Liver (tissue), 8 donors: ENCODE measurements at regions not wholly inside any gene's neighbourhood (a gene's known extent, or its start where the extent isn't known, plus 50 kb on each side); places are given as distances from the start of the nearest gene placed in this dataset.

ENCODE experiments used
- DNase-seq: peaks from one replicate; pipeline ENCODE4 v3.0.0-alpha.2; 2017; ENCODE audit warnings: low spot score
- H3K27ac ChIP-seq, 2 donors: one replicate each; pipeline ENCODE4 v1.7.0; 2013; ENCODE audit warnings: inconsistent platforms in 2 of 2, low read length in 2 of 2, control low read depth in 1 of 2, low read depth in 1 of 2, mild to moderate bottlenecking in 1 of 2
- H3K27me3 ChIP-seq, 4 donors: one replicate each; pipeline versions ENCODE4 v1.6.1 to v1.7.0; 2013; ENCODE audit warnings: low read length in 3 of 4, inconsistent platforms in 1 of 4, mild to moderate bottlenecking in 1 of 4, moderate library complexity in 1 of 4; ENCODE audit not compliant: control insufficient read depth in 4 of 4, insufficient read depth in 4 of 4
- H3K36me3 ChIP-seq, 4 donors: one replicate each; pipeline versions ENCODE4 v1.6.1 to v1.7.0; 2013; ENCODE audit warnings: low read length in 3 of 4, mild to moderate bottlenecking in 3 of 4, low read depth in 1 of 4, moderate library complexity in 1 of 4; ENCODE audit not compliant: control insufficient read depth in 4 of 4, insufficient read depth in 3 of 4
- H3K4me1 ChIP-seq, 4 donors: one replicate each; pipeline versions ENCODE4 v1.6.1 to v1.7.0; 2013; ENCODE audit warnings: low read length in 3 of 4, mild to moderate bottlenecking in 3 of 4, moderate library complexity in 1 of 4; ENCODE audit not compliant: control insufficient read depth in 4 of 4, insufficient read depth in 4 of 4
- H3K4me3 ChIP-seq, 3 donors: one replicate each; pipeline versions ENCODE4 v1.6.1 to v1.7.0; 2013; ENCODE audit warnings: low read length in 3 of 3, control low read depth in 1 of 3, low read depth in 1 of 3, mild to moderate bottlenecking in 1 of 3
- H3K9ac ChIP-seq, 2 donors: one replicate each; pipeline ENCODE4 v1.7.0; 2013; ENCODE audit warnings: low read length in 2 of 2, mild to moderate bottlenecking in 2 of 2, moderate library complexity in 2 of 2, control low read depth in 1 of 2, low read depth in 1 of 2
- H3K9me3 ChIP-seq, 4 donors: one replicate each; pipeline versions ENCODE4 v1.6.1 to v1.7.0; 2013; ENCODE audit warnings: low read length in 3 of 4; ENCODE audit not compliant: control insufficient read depth in 4 of 4
- EGR1 ChIP-seq, 2 donors: IDR thresholded peaks; 2 replicates each; pipeline ENCODE4 v1.6.1; 2016 to 2018; ENCODE audit warnings: antibody characterized with exemption in 2 of 2, low read depth in 2 of 2
- FOXA1 ChIP-seq: IDR thresholded peaks from 2 replicates; pipeline ENCODE4 v1.6.1; 2016; ENCODE audit warnings: antibody characterized with exemption
- FOXA2 ChIP-seq: IDR thresholded peaks from 2 replicates; pipeline ENCODE4 v1.6.1; 2016; ENCODE audit warnings: antibody characterized with exemption
- GABPA ChIP-seq, 2 donors: IDR thresholded peaks in 1 of 2; conservative IDR thresholded peaks in 1 of 2; 2 replicates each; pipeline ENCODE4 v1.6.1; 2016; ENCODE audit warnings: antibody characterized with exemption in 2 of 2, mild to moderate bottlenecking in 1 of 2, moderate library complexity in 1 of 2
- HNF4A ChIP-seq, 2 donors: conservative IDR thresholded peaks; 2 replicates each; pipeline ENCODE4 v1.6.1; 2016; ENCODE audit warnings: antibody characterized with exemption in 2 of 2, mild to moderate bottlenecking in 2 of 2
- HNF4G ChIP-seq: IDR thresholded peaks from 2 replicates; pipeline ENCODE4 v1.6.1; 2016; ENCODE audit warnings: antibody characterized with exemption
- JUND ChIP-seq, 2 donors: IDR thresholded peaks; 2 replicates each; pipeline ENCODE4 v1.6.1; 2016; ENCODE audit warnings: antibody characterized with exemption in 2 of 2
- NR2F2 ChIP-seq: IDR thresholded peaks from 2 replicates; pipeline ENCODE4 v1.6.1; 2016; ENCODE audit warnings: antibody characterized with exemption
- RAD21 ChIP-seq, 2 donors: IDR thresholded peaks; 2 replicates each; pipeline ENCODE4 v1.6.1; 2016; ENCODE audit warnings: antibody characterized with exemption in 2 of 2, mild to moderate bottlenecking in 2 of 2
- RXRA ChIP-seq, 2 donors: IDR thresholded peaks; 2 replicates each; pipeline ENCODE4 v1.6.1; 2017 to 2018; ENCODE audit warnings: antibody characterized with exemption in 2 of 2, mild to moderate bottlenecking in 1 of 2
- SP1 ChIP-seq: IDR thresholded peaks from 2 replicates; pipeline ENCODE4 v1.6.1; 2018; ENCODE audit warnings: antibody characterized with exemption, mild to moderate bottlenecking
- TAF1 ChIP-seq: conservative IDR thresholded peaks from 2 replicates; pipeline ENCODE4 v1.6.1; 2016; ENCODE audit warnings: antibody characterized with exemption, mild to moderate bottlenecking
- YY1 ChIP-seq: IDR thresholded peaks from 2 replicates; pipeline ENCODE4 v1.6.1; 2016; ENCODE audit warnings: antibody characterized with exemption, mild to moderate bottlenecking
- WGBS: extraction: QIAGEN DNeasy Blood & Tissue Kit; methylation state at CpG from one replicate; pipeline ENCODE4 v1.1.7; 2013; 5-methylcytosine and 5-hydroxymethylcytosine counted together
- TF ChIP-seq, protein P1 (sequence below): IDR thresholded peaks from 2 replicates; pipeline ENCODE4 v1.6.1; 2016; ENCODE audit warnings: antibody characterized with exemption, mild to moderate bottlenecking
- TF ChIP-seq, protein P2 (sequence below): fragments of 150-350 bp; IDR thresholded peaks from 2 replicates; pipeline ENCODE4 v1.5.1; 2017; ENCODE audit warnings: improper control_type of control experiment, low read depth, low read length; ENCODE audit not compliant: missing input control
- TF ChIP-seq, protein P3 (sequence below): IDR thresholded peaks from 2 replicates; pipeline ENCODE4 v1.6.1; 2016; ENCODE audit warnings: antibody characterized with exemption
- TF ChIP-seq, protein P4 (sequence below): IDR thresholded peaks from 2 replicates; pipeline ENCODE4 v1.6.1; 2016; ENCODE audit warnings: antibody characterized with exemption
- TF ChIP-seq, protein P5 (sequence below): IDR thresholded peaks from 2 replicates; pipeline ENCODE4 v1.6.1; 2016; ENCODE audit warnings: antibody characterized with exemption
- donor health status: healthy.
- donor health status: healthy.
- donor health status: healthy.
- donor health status: healthy.
- donor health status: healthy.

DNA sequence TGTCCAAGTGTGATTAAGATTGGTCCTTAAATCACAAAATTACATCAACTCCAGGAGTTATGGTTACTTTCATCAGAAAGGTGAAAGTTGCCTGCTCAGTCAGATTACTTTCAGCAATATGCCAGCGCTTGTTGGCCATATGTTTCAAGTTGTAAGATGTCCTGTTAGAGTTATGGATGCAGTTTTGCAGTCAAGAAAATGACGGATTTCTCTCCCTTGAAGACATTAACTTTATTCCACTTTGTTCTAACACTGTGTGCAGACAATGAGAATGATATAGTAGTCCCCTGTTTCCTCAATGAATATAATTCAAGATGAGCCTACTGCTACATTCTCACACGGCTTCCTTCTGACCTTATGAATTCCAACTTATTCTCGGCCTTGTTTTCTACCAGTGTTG is 295.0 kb upstream of the ADGRL3 start:
- H3K9ac ChIP-seq = no peak overlapping the region
- TF ChIP-seq GABPA (IDR thresholded peaks at IDR 0.05 in 1 of 2, conservative IDR thresholded peaks at IDR 0.05 in 1 of 2) = no peak
- no peak for TF ChIP-seq HNF4G
- TF ChIP-seq FOXA1 = no peak
- TF ChIP-seq, protein P1, sequence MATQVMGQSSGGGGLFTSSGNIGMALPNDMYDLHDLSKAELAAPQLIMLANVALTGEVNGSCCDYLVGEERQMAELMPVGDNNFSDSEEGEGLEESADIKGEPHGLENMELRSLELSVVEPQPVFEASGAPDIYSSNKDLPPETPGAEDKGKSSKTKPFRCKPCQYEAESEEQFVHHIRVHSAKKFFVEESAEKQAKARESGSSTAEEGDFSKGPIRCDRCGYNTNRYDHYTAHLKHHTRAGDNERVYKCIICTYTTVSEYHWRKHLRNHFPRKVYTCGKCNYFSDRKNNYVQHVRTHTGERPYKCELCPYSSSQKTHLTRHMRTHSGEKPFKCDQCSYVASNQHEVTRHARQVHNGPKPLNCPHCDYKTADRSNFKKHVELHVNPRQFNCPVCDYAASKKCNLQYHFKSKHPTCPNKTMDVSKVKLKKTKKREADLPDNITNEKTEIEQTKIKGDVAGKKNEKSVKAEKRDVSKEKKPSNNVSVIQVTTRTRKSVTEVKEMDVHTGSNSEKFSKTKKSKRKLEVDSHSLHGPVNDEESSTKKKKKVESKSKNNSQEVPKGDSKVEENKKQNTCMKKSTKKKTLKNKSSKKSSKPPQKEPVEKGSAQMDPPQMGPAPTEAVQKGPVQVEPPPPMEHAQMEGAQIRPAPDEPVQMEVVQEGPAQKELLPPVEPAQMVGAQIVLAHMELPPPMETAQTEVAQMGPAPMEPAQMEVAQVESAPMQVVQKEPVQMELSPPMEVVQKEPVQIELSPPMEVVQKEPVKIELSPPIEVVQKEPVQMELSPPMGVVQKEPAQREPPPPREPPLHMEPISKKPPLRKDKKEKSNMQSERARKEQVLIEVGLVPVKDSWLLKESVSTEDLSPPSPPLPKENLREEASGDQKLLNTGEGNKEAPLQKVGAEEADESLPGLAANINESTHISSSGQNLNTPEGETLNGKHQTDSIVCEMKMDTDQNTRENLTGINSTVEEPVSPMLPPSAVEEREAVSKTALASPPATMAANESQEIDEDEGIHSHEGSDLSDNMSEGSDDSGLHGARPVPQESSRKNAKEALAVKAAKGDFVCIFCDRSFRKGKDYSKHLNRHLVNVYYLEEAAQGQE = no peak
- no peak for TF ChIP-seq FOXA2
- no peak for TF ChIP-seq EGR1 (IDR thresholded peaks at IDR 0.05; ENCODE audit: low read depth in 2 of 2)
- no peak for TF ChIP-seq TAF1
- TF ChIP-seq SP1 = no peak
- TF ChIP-seq YY1 = no peak
- no peak for TF ChIP-seq RAD21 (IDR thresholded peaks at IDR 0.05)
- TF ChIP-seq HNF4A (conservative IDR thresholded peaks at IDR 0.05) = no peak
- TF ChIP-seq, protein P2, sequence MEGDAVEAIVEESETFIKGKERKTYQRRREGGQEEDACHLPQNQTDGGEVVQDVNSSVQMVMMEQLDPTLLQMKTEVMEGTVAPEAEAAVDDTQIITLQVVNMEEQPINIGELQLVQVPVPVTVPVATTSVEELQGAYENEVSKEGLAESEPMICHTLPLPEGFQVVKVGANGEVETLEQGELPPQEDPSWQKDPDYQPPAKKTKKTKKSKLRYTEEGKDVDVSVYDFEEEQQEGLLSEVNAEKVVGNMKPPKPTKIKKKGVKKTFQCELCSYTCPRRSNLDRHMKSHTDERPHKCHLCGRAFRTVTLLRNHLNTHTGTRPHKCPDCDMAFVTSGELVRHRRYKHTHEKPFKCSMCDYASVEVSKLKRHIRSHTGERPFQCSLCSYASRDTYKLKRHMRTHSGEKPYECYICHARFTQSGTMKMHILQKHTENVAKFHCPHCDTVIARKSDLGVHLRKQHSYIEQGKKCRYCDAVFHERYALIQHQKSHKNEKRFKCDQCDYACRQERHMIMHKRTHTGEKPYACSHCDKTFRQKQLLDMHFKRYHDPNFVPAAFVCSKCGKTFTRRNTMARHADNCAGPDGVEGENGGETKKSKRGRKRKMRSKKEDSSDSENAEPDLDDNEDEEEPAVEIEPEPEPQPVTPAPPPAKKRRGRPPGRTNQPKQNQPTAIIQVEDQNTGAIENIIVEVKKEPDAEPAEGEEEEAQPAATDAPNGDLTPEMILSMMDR = no peak
- TF ChIP-seq, protein P3, sequence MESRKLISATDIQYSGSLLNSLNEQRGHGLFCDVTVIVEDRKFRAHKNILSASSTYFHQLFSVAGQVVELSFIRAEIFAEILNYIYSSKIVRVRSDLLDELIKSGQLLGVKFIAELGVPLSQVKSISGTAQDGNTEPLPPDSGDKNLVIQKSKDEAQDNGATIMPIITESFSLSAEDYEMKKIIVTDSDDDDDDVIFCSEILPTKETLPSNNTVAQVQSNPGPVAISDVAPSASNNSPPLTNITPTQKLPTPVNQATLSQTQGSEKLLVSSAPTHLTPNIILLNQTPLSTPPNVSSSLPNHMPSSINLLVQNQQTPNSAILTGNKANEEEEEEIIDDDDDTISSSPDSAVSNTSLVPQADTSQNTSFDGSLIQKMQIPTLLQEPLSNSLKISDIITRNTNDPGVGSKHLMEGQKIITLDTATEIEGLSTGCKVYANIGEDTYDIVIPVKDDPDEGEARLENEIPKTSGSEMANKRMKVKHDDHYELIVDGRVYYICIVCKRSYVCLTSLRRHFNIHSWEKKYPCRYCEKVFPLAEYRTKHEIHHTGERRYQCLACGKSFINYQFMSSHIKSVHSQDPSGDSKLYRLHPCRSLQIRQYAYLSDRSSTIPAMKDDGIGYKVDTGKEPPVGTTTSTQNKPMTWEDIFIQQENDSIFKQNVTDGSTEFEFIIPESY = no peak
- TF ChIP-seq JUND (IDR thresholded peaks at IDR 0.05) = no peak
- no peak for TF ChIP-seq NR2F2
- TF ChIP-seq RXRA (IDR thresholded peaks at IDR 0.05) = no peak
- TF ChIP-seq, protein P4, sequence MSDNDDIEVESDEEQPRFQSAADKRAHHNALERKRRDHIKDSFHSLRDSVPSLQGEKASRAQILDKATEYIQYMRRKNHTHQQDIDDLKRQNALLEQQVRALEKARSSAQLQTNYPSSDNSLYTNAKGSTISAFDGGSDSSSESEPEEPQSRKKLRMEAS = no peak
- TF ChIP-seq, protein P5, sequence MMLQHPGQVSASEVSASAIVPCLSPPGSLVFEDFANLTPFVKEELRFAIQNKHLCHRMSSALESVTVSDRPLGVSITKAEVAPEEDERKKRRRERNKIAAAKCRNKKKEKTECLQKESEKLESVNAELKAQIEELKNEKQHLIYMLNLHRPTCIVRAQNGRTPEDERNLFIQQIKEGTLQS = no peak
- H3K36me3 ChIP-seq = no peaks in the 10 kb centered on the region
- WGBS = 78% methylated on average over 4 of the region's 4 CpGs
- H3K4me1 ChIP-seq = no peaks in the 10 kb centered on the region
- H3K27me3 ChIP-seq = no peaks in the 10 kb centered on the region
- no peak for DNase-seq
- H3K27ac ChIP-seq = no peak overlapping the region
- no peaks in the 10 kb centered on the region for H3K9me3 ChIP-seq
- H3K4me3 ChIP-seq = no peak overlapping the region

DNA sequence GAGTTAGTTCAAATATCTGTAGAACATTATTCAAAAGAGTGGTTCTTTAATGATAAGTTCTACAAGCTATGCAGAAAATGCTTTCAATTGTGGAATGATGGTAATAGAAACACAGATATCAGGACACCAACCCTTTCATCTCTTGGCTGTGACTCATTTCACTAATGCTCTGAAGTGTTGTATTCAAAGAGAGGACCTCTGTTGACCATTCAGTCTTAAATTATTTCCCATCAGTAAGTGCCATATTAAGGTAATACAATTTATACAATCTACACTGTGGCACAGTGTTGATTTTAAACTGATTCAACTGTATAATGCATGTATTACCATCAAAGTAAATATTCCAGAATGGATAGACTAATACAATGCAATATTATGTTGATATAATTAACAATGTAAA is 289.0 kb upstream of the ADGRL3 start:
- H3K9ac ChIP-seq = no peak overlapping the region
- DNase-seq = no peak
- H3K4me1 ChIP-seq = no peaks in the 10 kb centered on the region
- no peak overlapping the region for H3K4me3 ChIP-seq
- no peaks in the 10 kb centered on the region for H3K27me3 ChIP-seq
- no peaks in the 10 kb centered on the region for H3K36me3 ChIP-seq
- no peaks in the 10 kb centered on the region for H3K9me3 ChIP-seq
- TF ChIP-seq, protein P4 = no peak
- TF ChIP-seq SP1 (no peak), HNF4A (conservative IDR thresholded peaks at IDR 0.05) (no peak)
- no peak overlapping the region for H3K27ac ChIP-seq
